Calu3 (cell line): ENCODE measurements at regions not wholly inside any gene's neighbourhood (a gene's known extent, or its start where the extent isn't known, plus 50 kb on each side); places are given as distances from the start of the nearest gene placed in this dataset.

Experiments
- BruUV-seq: library from RNA; stranded (reverse); fragments of 400-500 nt; replicated peaks from 2 replicates; lab custom pipeline; 2021; lab: Mats Ljungman, UMichigan
- CTCF ChIA-PET: fragments of 300-600 bp; sonication (Branson Sonifier 250); formaldehyde crosslinking; loops from one replicate; lab custom pipeline; 2022; ENCODE audit warnings: antibody characterized with exemption; lab: Charles Lee
- DNase-seq: peaks from one replicate; pipeline ENCODE4 v3.0.0; 2022
- H3K27ac Mint-ChIP-seq: one replicate; pipeline ENCODE4 v1.8.0; 2022; ENCODE audit warnings: mixed read lengths; ENCODE audit not compliant: unreplicated experiment
- H3K27me3 Mint-ChIP-seq: one replicate; pipeline ENCODE4 v1.8.0; 2022; ENCODE audit warnings: mixed read lengths; ENCODE audit not compliant: unreplicated experiment
- H3K36me3 Mint-ChIP-seq: one replicate; pipeline ENCODE4 v1.8.0; 2022; ENCODE audit warnings: mild to moderate bottlenecking, moderate library complexity, mixed read lengths; ENCODE audit not compliant: insufficient read depth, unreplicated experiment
- H3K4me1 Mint-ChIP-seq: one replicate; pipeline ENCODE4 v1.8.0; 2022; ENCODE audit warnings: mild to moderate bottlenecking, low read depth, mixed read lengths; ENCODE audit not compliant: unreplicated experiment
- H3K4me3 Mint-ChIP-seq: one replicate; pipeline ENCODE4 v1.8.0; 2022; ENCODE audit warnings: mild to moderate bottlenecking, low read depth, moderate library complexity, mixed read lengths; ENCODE audit not compliant: unreplicated experiment
- H3K9me3 Mint-ChIP-seq: one replicate; pipeline ENCODE4 v1.8.0; 2022; ENCODE audit warnings: low read depth, mixed read lengths; ENCODE audit not compliant: unreplicated experiment
- CTCF ChIP-seq: fragments of 200-600 bp; IDR thresholded peaks from one replicate; pipeline ENCODE4 v1.8.0; 2022; ENCODE audit warnings: antibody characterized with exemption; ENCODE audit not compliant: unreplicated experiment
- intact Hi-C: fragments of 100-400 bp; cut with micrococcal nuclease; formaldehyde crosslinking; loops from one replicate; pipeline ENCODE4 v1.10.0; 2022; ENCODE audit not compliant: unreplicated experiment

GRCh38 chr13:91270031-91270430 is 77.5 kb upstream of the MIR17HG start:
- CTCF ChIA-PET, result no interaction called here
- intact Hi-C loops, result no loop called here
- DNase-seq, result no peak
- H3K27ac Mint-ChIP-seq, result no peak overlapping the region
- no peaks in the 10 kb centered on the region for H3K27me3 Mint-ChIP-seq
- H3K9me3 Mint-ChIP-seq, result no peaks in the 10 kb centered on the region
- no peaks in the 10 kb centered on the region for H3K36me3 Mint-ChIP-seq
- H3K4me1 Mint-ChIP-seq, result no peaks in the 10 kb centered on the region
- TF ChIP-seq CTCF, result no peak
- no peak overlapping the region for H3K4me3 Mint-ChIP-seq
- BruUV-seq, result no TSS peak

GRCh38 chr13:91272235-91272777 is 75.2 kb upstream of the MIR17HG start:
- CTCF ChIA-PET, result no interaction called here
- DNase-seq, result no peak
- Mint-ChIP-seq H3K4me3 (no peak overlapping the region), H3K27ac (no peak overlapping the region), H3K9me3 (no peaks in the 10 kb centered on the region), H3K4me1 (no peaks in the 10 kb centered on the region), H3K27me3 (no peaks in the 10 kb centered on the region), H3K36me3 (no peaks in the 10 kb centered on the region)
- no peak for TF ChIP-seq CTCF
- no TSS peak for BruUV-seq
- intact Hi-C loops, result no loop called here

- intact Hi-C loops, result no loop called here
These were observed 73.8 kb upstream of the MIR17HG start for GRCh38 chr13:91273675-91274074.

GRCh38 chr13:91277013-91277676 is 70.3 kb upstream of the MIR17HG start:
- intact Hi-C loops, result no loop called here
- no peak overlapping the region for H3K4me3 Mint-ChIP-seq
- no peak for TF ChIP-seq CTCF
- no peaks in the 10 kb centered on the region for H3K36me3 Mint-ChIP-seq
- no peaks in the 10 kb centered on the region for H3K4me1 Mint-ChIP-seq
- H3K27me3 Mint-ChIP-seq, result no peaks in the 10 kb centered on the region
- no peaks in the 10 kb centered on the region for H3K9me3 Mint-ChIP-seq
- CTCF ChIA-PET, result no interaction called here
- DNase-seq, result no peak
- BruUV-seq, result no TSS peak
- H3K27ac Mint-ChIP-seq, result no peak overlapping the region

More at GRCh38 chr13:91273675-91274074, 73.8 kb upstream of the MIR17HG start:
- no peak for TF ChIP-seq CTCF
- CTCF ChIA-PET, result no interaction called here
- BruUV-seq, result no TSS peak
- Mint-ChIP-seq H3K9me3 (no peaks in the 10 kb centered on the region), H3K4me3 (no peak overlapping the region), H3K27me3 (no peaks in the 10 kb centered on the region), H3K4me1 (no peaks in the 10 kb centered on the region), H3K36me3 (no peaks in the 10 kb centered on the region), H3K27ac (no peak overlapping the region)
- no peak for DNase-seq
